GM12891 (cell line): ENCODE measurements at regions not wholly inside any gene's neighbourhood (a gene's known extent, or its start where the extent isn't known, plus 50 kb on each side); places are given as distances from the start of the nearest gene placed in this dataset.

Experiments used
- POLR2A ChIP-seq: IDR thresholded peaks from 2 replicates; pipeline ENCODE4 v1.6.1; 2011; ENCODE audit warnings: low read depth, low read length, control low read depth
- POLR2AphosphoS5 ChIP-seq: IDR thresholded peaks from 2 replicates; pipeline ENCODE4 v1.6.1; 2011; ENCODE audit warnings: low read depth, low read length, control low read depth
- POU2F2 ChIP-seq: IDR thresholded peaks from 2 replicates; pipeline ENCODE4 v1.6.1; 2011; ENCODE audit warnings: low read depth, mild to moderate bottlenecking, control low read depth, low read length, moderate library complexity
- TAF1 ChIP-seq: IDR thresholded peaks from 2 replicates; pipeline ENCODE4 v1.6.1; 2011; ENCODE audit warnings: low read depth, low read length, control low read depth

- TF ChIP-seq POLR2AphosphoS5 (no peak), POLR2A (no peak), POU2F2 (no peak), TAF1 (no peak)
Observed at GRCh38 chr5:171693412-171693811, 92.2 kb upstream of the SMIM23 start.
